Choroid plexus epithelial cell (primary cell): ENCODE measurements at regions not wholly inside any gene's neighbourhood (a gene's known extent, or its start where the extent isn't known, plus 50 kb on each side); places are given as distances from the start of the nearest gene placed in this dataset.
"Not testable (repeated sequence)": the region's sequence is repeated elsewhere in the genome, so short reads cannot be mapped to it uniquely, and the experiment has no call there.

Experiments used
- DNase-seq: peaks from one replicate; pipeline ENCODE4 v3.0.0-alpha.2; 2010; ENCODE audit warnings: low read depth
- H3K4me3 ChIP-seq: 2 replicates; pipeline ENCODE4 v1.5.1; 2011; ENCODE audit warnings: low read depth, mild to moderate bottlenecking, control low read depth, low read length, moderate library complexity
- CTCF ChIP-seq: conservative IDR thresholded peaks from 2 replicates; pipeline ENCODE4 v1.5.1; 2011; ENCODE audit warnings: low read depth, mild to moderate bottlenecking, control low read depth, inconsistent platforms, low read length, moderate library complexity

- H3K4me3 ChIP-seq: no peak overlapping the region
- TF ChIP-seq CTCF: no peak
- no peak for DNase-seq
These were observed 59.5 kb upstream of the PPP2R3B start for GRCh38 chrX:446245-446644.

DNA sequence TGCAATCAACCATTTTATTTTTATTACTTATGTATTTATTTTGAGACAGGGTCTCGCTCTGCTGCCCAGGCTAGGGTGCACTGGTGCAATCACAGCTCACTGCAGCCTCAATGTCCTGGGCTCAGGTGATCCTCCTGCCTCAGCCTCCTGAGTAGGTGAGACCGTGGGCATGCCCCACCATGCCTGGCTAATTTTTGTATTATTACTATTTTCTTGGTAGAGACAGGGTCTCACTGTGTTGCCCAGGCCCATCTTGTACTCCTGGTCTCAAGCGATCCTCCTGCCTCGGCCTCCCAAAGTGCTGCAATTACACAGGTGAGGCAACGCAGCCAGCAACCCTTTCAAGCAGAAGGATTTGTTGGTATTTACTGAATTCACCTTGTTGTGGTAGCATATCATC is 60.3 kb upstream of the PPP2R3B start:
- H3K4me3 ChIP-seq: no peak overlapping the region
- no peak for DNase-seq
- TF ChIP-seq CTCF: no peak

- not testable (repeated sequence) for DNase-seq, H3K4me3 ChIP-seq
These were observed 65.0 kb upstream of the PPP2R3B start for GRCh38 chrX:451750-452149.

DNA sequence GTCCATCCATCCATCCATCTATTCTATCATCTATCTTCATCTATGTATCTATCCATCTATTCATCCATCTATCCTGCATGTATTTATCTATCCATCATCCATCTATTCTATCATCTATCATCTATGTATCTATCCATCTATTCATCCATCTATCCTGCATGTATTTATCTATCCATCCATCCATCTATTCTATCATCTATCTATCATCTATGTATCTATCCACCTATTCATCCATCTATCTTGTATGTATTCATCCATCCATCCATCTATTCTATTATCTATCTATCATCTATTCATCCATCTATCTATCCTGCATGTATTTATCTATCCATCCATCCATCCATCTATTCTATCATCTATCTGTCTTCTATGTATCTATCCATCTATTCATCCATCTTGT is 65.9 kb upstream of the PPP2R3B start:
- no peak overlapping the region for H3K4me3 ChIP-seq
- DNase-seq: no peak
- no peak for TF ChIP-seq CTCF

- DNase-seq, H3K4me3 ChIP-seq: not testable (repeated sequence)
These were observed 67.8 kb upstream of the PPP2R3B start for GRCh38 chrX:454514-454913.

DNA sequence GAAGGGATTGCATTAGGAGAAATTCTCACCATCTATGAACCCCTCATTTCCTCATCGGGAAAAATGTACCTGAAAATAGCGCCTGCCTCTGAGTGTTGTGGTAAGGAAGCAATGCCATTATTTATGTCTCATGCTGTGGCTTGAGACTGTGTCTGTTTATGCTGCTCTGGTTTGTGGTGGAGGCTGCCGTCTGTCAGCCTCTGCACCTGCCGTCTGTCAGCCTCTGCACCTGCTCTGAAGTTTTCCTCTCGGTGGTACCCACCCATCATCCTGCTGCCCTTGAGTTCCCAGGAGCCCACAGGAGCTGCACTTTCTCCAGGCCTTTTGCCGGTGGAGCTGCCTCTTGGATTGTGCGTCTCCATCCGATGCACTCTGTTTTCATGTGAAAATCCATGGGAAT is 68.5 kb upstream of the PPP2R3B start:
- no peak for DNase-seq
- H3K4me3 ChIP-seq: no peak overlapping the region
- no peak for TF ChIP-seq CTCF

DNA sequence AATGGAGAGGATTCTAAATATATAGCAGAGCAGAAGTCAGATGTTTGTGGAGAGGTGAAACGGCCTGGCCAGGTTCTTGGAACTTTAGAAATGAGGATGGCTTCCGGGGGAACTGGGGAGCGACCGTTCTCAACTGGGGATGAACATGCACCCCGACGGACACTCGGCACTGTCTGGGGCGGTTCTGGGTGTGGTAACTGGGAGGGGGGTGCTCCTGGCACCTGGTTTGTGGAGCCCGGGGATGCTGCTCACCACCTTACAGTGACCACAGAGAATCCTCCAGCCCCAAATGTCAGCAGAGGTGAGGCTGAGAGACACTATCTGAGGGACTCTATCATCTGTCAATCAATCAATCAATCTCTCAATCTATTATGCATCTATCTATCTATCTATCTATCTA is 69.0 kb upstream of the PPP2R3B start:
- no peak for TF ChIP-seq CTCF
- no peak overlapping the region for H3K4me3 ChIP-seq
- DNase-seq: no peak

GRCh38 chrX:456146-456545 is 69.4 kb upstream of the PPP2R3B start:
- no peak for TF ChIP-seq CTCF
- no peak overlapping the region for H3K4me3 ChIP-seq
- DNase-seq: no peak
